ENCODE measurements at regions not wholly inside any gene's neighbourhood (a gene's known extent, or its start where the extent isn't known, plus 50 kb on each side); places are given as distances from the start of the nearest gene placed in this dataset.

- TF ChIP-seq CTCF (conservative IDR thresholded peaks at IDR 0.05 in 1 of 2, IDR thresholded peaks at IDR 0.05 in 1 of 2; ENCODE audit: extremely low read depth in 1 of 2, insufficient read depth in 1 of 2, low read depth in 1 of 2, low read length in 2 of 2), result no peak
- TF ChIP-seq EZH2 (IDR thresholded peaks at IDR 0.05; ENCODE audit: borderline replicate concordance, low read length), result no peak
Observed at GRCh38 chr13:39232999-39233398, 194.7 kb downstream of the NHLRC3 start.
